Middle frontal gyrus (tissue), 1 donor: ENCODE measurements at regions not wholly inside any gene's neighbourhood (a gene's known extent, or its start where the extent isn't known, plus 50 kb on each side); places are given as distances from the start of the nearest gene placed in this dataset.

Experiments
- DNase-seq: peaks from one replicate; pipeline ENCODE4 v3.0.0-alpha.2; 2015; ENCODE audit warnings: low spot score; ENCODE audit errors: extremely low spot score

DNA sequence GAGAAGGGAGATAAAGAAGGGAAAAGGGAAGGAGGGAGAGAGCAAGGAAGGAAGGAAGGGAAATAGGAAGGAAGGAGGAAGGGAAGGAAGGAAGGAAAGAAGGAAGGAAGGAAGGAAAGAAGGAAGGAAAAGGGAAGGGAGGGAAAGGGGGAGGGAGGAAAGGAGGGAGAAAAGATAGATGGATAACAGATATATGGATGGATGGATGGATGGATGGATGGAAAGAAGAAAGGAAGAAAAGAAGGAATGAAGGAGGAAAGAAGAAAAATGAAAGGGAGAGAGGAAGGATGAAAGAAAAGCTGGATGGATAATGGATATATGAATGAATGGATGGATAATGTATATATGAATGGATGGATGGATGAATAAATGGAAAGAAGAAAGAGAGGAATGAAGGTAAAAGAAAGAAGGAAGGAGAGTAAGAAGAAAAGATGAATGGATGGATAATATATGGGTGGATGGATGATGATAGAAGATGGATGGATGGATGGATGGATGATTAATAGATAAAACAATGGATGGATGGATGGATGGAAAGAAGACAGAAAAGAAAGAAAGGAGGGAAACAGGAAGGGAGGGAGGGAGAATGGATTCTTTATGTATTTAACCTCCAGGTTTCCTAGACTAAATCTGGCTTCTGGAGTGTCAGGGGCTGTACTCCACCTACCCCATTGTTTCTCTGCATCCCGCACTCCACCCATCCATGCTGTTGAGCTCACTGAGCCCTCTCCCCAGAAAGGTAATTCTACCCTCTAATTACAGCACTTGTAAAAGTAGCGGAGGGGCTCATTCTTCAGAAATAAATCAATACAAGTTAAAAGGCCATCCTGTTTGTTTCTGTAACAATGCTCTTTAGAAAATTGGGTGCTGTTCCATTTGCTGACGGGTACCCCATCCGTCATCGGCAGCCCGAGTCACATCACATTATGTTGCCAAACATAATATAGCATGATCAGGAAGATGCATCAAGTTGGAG lies 506.1 kb downstream of the MIAT start:
- DNase-seq = no peak

DNA sequence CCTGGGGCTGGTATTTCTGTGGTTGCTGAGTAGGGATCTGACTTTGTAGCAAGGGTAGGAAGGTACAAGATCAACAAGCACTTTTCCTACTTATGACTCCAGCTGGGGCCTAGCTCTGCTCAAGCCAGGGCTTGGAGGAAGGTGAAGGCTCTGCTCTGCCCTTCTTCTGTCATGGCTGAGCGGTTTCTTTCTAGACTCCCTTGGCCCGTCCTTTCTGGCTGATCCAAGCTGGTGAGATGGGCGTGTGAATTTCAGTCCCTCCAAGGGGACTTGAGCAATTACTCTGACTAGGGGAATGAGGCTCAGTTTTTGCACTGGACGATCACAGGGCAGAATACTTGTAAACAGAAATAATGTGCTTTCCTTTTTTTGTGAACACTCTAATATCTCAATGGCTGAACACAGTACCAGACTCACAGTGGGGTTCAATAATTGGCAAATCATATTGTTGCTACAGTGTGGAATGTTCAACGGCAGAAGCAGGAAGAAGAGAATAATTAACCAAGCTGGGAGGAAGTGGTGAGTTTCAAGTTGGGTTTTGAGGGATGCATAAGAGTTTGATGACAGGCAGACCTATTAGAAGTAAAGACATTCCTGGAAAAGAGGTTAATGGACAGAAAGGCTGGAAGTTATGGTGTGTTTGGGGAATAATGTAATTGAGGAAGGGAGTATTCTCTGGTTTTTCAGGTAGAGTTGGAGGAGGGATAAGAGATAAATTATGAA lies 507.6 kb downstream of the MIAT start:
- DNase-seq = no peak

DNA sequence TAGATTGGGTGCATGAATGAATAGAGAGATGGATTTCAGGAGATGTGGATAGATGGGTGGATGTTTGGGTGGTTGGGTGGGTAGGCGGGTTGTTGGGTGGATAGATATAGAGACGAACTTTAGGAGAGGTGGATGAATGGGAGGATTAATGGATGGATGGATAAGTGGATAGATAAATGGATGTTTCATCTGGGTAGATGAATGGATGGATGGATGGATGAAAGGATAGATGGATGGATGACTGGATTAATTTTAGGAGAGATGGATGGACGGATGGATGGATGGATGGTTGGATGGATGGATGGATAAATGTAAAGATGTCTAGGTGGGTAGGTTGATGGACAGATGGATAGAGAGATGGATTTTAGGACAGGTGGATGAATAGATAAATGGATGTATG lies 511.3 kb downstream of the MIAT start:
- DNase-seq = no peak

DNA sequence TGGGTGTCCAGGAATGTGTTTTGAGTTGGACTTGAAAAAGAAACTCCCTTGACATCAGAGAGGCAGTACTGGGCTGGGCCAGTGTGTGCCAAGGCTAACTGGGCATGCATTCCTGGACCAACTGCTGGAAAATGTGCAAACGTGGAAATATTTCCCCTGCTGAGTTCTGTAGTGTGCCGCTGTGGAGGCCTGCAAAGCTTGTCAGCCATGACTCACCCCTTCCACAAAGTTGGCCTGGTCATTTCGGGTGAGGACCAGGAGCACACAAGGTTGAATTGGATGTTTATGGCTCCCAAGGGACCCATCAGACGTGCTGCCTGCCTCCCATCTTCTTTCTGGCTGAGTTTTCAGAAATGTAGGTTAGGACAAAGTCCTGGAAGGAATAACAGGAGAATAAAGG lies 513.1 kb downstream of the MIAT start:
- no peak for DNase-seq

DNA sequence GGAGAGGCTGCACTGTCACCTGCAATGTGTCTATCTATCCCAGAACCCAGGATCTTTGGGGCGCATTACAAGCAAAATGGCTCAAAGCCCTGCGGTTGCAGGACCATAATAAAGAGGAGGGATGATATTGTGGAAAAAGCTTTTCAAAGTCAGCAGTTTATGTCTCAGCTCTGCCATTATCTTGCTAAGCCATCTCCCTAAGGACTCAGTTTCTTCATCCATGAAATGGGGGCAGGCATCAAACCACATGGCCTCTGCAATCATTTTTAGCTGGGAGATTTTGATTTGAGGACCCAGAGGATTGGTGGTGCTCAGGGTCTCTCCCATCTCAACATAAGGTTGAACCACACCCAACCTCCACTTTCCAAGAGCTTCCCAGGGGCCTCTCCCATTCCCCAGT lies 513.8 kb downstream of the MIAT start:
- no peak for DNase-seq

DNA sequence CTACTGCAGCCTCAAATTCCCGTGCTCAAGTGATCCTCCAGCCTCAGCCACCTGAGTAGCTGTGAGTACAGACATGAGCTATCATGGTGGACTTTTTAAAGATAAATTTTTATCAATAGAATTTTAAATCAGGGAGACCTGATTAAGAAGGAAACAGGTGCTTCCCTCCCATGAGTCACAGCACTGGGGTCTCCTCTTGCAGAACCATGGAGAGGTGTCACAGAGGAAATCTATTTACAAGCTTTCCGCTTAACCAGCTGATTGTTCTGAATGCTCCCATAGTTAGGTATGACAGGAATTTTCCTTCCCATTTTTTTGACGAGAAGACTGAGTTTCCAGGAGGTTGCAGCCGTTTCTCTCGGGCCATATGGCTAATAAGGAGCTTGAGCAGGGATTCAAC lies 516.1 kb downstream of the MIAT start:
- DNase-seq = no peak

DNA sequence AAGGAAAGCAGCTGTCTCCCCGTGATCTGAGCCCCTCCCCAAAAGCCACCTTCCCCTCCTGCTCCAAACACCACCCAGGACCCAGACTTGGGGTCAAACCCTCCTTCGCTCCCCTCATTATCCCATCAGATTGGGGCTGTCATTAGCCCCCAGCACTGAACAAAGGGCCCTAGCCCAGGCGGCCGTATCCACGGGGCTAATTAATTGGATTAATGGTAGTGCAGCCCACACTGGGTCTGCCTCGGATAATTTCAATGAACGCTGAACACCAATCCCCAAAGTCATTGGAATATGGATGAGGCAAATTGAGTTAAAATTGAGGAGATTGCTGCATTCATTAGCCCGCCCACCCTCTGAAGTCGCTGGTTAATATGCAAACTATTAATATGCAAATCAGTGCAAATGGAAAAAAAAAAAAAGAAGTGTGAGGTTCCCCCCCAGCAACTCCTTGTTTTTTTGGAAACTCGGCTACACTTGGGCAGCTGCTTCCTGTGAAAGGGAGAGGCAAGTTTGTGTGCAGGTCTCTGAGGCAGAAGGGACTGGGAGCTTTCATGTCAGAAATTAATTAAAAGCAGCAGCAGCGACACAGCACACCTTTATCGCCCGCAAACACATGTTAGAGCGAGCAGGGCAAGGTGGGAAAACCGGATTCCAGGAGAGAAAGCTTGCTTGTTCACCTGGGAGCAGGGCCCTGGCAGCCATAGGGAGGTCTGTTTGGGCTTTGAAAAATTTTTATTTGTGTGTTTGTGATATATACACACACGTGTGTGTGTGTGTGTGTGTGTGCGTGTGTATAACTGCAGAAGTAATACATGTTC lies 517.8 kb downstream of the MIAT start:
- no peak for DNase-seq

DNA sequence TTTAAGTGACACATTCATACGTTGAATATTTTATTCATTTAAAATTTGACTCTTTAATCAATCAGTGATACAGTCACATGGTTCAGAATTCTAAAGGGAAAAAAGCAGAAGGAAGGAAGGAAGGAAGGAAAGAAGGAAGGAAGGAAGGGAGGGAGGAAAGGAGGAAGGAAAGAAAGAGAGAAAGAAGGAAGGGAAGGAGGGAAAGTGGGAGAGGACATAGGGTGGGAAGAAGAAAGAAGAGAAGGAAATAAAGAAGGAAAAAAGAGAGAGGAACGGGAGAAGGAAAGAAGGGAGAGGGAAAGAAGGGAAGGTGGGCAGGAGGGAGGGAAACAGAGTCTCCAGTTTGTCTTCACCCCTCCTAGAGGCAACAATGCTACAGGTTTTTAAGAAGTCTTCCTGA lies 518.6 kb downstream of the MIAT start:
- no peak for DNase-seq

DNA sequence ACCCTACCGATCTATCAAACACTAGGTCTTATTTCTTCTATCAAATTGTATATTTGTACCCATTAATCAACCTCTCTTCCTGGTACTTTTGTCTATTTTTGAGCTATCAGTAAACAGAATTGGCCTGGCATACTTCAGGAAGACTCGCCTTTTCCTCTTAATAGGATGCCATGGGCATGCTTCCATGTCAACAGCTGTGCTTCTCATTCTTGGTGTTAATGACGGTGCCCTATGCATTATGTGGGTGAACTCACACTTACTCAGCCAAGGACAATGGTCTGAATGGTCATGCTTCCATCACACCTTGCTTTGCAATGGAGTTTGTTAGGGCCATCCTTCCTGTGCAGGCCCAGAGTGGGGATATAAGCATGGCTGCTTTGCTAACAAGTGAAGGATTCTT lies 521.8 kb downstream of the MIAT start:
- no peak for DNase-seq

DNA sequence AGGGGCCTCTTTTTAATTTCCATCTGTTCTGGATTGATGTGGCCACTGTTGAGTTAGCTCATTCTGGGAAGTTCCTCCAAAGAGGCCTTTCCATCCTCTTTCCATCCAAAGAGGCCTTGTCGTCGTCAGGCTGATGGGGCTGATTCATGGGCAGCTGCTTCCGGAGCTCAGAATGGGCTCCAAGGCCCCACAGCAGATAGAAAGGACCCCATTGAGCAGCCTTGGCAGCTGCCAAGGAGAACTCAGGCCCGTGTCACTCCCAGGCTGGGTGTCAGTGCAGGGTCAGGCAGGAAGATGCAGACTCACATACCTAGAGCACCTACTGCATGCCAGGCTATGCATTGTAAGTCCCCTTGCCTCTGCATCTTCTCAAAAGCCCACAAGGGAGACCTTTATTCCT lies 524.1 kb downstream of the MIAT start:
- DNase-seq = no peak

DNA sequence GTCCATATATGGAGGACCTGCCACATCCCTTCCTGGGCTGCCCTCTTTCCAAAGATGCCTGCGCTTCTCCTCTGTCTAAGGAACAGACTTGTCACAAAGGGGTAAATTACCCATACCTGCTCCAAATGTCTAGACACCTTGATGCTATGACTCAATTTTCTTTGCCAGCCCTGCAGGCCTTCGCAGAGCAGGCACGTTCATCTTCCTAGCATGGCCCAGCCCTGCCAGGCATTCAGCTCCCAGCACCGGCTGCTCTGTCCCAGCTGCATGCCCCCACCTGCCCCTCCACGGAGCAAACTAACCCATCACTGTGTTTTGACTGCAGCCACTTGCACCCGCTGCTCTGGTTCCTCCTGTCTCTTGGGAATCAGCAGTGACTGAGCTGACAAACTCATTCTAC lies 526.1 kb downstream of the MIAT start:
- no peak for DNase-seq

DNA sequence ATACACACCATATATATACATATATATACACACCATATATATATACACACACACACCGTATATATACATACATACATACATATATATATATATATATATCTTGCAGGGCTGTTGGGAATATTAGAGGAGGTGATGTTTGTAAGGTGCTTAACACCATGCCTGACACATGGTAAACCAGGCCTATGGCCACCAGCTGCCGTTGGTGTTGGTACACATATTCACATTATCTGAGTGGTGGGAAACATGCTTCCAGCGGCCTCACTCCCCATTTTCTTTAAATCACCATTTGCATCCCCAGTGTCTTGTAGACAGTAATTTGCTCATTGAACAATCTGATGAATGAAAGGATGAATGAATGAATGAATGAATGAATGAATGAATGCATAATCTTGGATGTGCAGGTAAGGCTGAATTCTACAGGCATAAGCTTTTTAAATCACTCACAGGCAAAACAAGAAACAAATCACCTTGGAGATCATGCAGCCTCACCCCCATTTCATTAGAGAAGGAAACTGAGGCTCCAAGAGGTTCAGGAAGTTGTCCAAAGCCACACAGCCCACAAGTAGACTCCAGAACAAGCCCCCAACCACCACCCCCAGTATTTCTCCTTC lies 527.8 kb downstream of the MIAT start:
- DNase-seq = no peak

DNA sequence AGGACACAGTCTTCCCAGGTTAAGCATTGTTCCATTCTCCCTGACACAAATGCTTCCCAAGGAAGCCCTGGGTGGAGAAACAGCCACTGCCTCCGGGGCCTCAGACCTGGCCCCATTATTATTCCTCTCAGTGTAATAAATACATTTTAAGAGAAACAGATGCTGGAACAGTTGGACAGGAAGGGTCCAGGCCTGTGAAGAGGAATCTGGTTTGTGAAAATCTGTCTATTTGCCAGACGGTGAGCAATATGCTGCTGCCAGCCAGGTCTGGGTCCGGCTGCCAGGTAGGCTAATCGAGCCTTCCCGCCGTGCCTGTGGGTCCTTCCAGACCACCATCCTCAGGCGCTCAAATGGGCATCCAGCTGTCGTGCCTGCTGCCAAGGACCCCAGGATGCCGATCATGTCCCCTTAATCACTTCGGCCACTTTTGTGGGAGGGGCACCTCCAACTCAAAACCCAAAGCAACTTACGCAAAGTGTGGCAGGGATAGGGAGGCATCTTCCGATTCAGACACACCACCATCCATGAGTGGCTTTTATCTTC lies 528.4 kb downstream of the MIAT start:
- no peak for DNase-seq

DNA sequence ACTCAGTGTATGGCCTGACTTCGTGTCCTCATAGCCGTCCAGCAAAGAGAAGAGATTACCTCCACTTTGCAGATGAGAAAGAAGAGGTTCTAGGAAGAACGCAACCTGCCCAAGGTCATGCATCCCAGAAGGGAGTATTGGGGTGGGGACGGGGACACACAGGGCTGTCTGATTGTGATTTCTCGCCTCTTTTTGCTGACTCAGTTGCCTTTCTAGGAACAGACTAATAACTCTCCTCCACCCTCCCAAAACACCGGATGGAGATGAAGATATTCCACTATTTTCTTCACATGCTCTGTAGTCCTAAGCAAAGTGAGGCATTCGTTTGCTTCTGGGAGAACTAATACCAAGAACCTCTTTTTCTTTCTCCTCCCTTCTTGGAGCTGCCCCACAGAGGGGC lies 529.3 kb downstream of the MIAT start:
- DNase-seq = no peak

DNA sequence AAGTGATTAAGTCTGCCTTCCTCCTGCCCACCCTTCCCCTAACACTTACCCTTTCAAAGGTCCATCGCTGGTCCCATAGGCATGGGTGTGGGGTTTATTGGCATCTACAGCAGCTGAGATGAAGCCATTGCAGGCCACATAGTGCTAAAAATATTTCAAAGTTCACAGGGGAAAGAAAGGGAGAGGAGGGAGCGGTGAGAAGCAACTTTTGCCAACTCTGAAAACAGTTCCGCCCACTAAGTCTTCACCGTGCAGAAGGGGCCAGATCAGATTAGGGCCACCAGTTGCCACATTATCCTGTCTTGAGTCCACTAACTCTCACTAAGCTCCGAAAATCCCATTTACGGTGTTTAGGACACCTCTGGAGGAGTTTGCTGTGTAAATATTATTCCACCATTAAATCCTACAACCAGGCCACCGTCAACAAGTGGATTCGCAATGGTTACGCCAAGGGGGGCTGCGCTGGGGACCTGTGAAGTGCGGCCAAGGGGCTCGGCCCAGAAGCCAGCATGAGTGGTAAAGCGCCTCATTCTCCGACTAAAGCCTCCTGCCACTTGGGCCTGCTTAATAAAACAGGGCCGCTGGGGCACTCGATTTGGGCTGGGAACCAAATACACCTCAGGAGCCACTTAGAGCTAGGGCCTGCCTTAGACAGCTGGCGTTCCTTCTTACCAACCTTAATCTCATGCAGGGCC lies 534.9 kb downstream of the MIAT start:
- no peak for DNase-seq

DNA sequence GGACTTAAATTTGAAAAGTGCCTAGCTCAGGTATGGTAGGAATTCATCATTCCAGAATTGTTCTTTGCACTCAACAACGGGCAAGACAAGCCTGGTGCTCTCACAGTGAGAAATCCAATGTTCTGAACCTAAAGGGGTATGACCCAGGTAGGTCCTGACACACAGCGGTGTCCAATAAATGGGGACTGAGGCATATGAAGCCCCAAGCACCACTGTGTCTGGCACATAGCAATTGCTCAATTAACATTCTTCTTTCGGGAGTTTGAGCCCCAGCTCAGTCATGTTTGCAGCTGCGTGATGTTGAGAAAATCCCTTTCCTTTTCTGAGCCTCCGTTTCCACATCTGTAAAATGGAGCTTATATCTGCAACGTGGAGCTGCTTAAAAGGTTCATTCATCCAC lies 535.8 kb downstream of the MIAT start:
- no peak for DNase-seq

DNA sequence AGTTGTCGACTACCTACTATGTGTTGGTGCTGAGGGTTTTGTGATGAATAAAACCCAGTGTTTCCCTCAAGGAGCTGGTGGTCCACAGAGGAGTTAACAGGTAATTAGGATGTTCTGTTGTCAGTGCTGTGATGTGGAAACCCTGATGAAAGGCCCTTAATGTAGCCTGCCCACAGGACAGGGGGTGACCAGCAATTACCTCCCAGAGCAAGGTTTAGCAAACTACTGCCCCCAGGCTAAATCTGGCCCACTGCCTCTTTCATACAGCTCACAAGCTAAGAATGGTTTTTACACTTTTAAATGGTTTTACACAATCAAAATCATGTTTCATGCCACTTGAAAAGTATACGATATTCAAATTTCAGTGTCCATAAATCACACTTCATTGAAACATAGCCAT lies 536.2 kb downstream of the MIAT start:
- no peak for DNase-seq

DNA sequence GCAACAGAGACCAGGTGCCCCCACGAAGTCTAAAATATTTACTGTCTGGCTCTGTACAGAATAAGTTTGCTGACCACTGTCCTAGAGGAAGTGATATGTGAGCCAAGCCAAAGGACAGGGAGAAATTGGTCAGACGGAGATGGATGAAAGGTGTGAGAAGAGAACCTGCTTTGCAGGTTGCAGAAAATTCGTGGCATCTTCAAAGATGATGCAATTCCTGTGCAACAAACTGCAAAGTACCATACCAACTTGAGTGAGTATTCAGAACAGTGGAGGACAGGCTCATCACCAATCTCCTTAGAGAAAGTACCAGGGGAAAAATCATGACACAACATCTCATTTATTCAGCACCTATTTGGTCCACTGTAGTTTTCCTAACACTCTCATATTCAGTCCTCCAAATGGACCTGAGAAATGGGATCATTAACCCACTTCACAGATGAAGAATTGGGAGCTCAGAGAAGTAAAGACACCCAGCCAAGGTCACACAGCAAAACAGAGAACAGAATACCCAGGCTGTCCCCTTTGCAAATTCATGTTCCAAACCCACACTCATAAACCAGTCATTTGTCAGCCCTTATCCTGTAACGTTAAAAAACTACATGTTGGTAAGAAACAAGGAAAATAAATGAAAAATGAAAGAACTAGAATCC lies 536.8 kb downstream of the MIAT start:
- DNase-seq = no peak

DNA sequence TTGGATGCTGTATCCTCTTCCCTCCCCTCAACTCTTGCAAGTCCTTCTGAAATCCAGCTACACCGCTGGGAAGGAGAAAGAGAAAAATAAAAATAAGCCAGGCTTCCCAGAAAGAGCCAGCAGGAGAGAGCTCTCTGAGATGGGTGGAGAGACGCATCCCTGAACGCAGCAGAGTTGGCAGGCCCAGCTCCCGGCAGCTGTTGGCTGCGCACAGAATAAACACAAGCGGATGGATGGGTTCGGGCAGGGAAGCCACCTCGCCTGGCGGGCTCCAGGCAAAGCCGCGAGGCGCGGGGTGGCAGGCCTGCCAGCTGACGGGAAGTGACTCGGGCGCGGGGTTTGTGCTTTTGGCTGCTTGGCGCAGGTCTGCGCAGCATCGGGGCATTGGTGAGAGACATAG lies 537.7 kb downstream of the MIAT start:
- DNase-seq = no peak

DNA sequence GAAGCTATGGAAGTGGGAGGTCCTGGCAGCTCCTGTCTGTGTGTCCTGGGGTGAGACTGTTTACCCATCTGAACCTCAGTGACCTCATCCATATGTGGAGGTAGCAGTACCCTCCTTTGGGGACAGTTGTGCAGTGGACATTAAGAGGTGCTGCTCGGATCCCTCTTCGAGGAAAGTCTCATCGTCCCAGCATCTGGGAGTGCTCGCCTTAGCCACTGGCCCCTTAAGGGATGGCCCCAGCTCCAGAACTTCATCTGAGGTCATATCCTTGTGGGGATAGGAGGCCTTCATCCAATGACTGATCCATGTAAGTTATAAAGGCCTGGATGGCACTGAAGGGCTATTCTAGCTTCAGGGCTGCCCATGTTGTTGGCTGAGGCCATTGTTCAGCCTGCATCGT lies 538.1 kb downstream of the MIAT start:
- DNase-seq = no peak
